Esophagus squamous epithelium (tissue), 4 donors: ENCODE measurements at regions not wholly inside any gene's neighbourhood (a gene's known extent, or its start where the extent isn't known, plus 50 kb on each side); places are given as distances from the start of the nearest gene placed in this dataset.

Experiments used
- POLR2A ChIP-seq, 4 donors: fragments of 450-650 bp; IDR thresholded peaks; one replicate each; pipeline ENCODE4 v1.6.1; 2017; ENCODE audit warnings: antibody characterized with exemption in 4 of 4, mild to moderate bottlenecking in 4 of 4, moderate library complexity in 3 of 4
- TF ChIP-seq, protein P1 (sequence below), 6 experiments: fragments of 450-650 bp in 4 of 6; fragments of 200-600 bp in 2 of 6; sonication (generic) in 2 of 6; IDR thresholded peaks; one replicate each; pipeline ENCODE4 v1.5.1; 2016 to 2019; ENCODE audit warnings: antibody characterized with exemption in 6 of 6, mild to moderate bottlenecking in 4 of 6, moderate library complexity in 4 of 6

DNA sequence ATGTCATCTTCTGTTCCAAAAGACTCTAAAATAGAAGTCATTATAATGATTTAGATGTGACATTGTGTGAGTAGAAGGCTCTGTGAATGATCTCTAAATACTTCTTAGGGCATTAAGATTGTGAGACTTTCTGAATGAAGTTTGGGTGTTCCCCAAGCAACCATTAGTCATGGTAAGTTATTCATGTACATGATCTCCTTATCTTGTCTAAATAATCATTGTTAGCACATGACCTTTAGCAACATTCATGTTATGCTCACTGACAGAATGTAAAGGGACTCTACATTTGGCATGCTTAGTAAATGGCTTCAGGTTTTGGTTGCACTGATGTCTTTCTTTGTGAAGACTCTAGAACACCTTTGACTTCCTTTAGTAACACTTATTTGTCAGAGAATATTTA lies 140.8 kb upstream of the AGA start:
- TF ChIP-seq POLR2A (IDR thresholded peaks at IDR 0.05) = no peak
- TF ChIP-seq, protein P1, sequence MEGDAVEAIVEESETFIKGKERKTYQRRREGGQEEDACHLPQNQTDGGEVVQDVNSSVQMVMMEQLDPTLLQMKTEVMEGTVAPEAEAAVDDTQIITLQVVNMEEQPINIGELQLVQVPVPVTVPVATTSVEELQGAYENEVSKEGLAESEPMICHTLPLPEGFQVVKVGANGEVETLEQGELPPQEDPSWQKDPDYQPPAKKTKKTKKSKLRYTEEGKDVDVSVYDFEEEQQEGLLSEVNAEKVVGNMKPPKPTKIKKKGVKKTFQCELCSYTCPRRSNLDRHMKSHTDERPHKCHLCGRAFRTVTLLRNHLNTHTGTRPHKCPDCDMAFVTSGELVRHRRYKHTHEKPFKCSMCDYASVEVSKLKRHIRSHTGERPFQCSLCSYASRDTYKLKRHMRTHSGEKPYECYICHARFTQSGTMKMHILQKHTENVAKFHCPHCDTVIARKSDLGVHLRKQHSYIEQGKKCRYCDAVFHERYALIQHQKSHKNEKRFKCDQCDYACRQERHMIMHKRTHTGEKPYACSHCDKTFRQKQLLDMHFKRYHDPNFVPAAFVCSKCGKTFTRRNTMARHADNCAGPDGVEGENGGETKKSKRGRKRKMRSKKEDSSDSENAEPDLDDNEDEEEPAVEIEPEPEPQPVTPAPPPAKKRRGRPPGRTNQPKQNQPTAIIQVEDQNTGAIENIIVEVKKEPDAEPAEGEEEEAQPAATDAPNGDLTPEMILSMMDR (IDR thresholded peaks at IDR 0.05) = no peak
